Cardiac fibroblast (primary cell): ENCODE measurements at regions not wholly inside any gene's neighbourhood (a gene's known extent, or its start where the extent isn't known, plus 50 kb on each side); places are given as distances from the start of the nearest gene placed in this dataset.
"Not testable (repeated sequence)": the region's sequence is repeated elsewhere in the genome, so short reads cannot be mapped to it uniquely, and the experiment has no call there.

Experiments used
- DNase-seq, 2 donors: peaks; one replicate each; pipeline versions ENCODE4 v3.0.0 to v3.0.0-alpha.2; 2010; ENCODE audit warnings: low read depth in 2 of 2
- H3K4me3 ChIP-seq, 2 donors: replicated peaks in 1 of 2; 1 replicate in 1 of 2; 2 replicates in 1 of 2; pipeline ENCODE4 v1.5.1; 2011; ENCODE audit warnings: low read depth in 2 of 2, low read length in 2 of 2, mild to moderate bottlenecking in 2 of 2, moderate library complexity in 1 of 2
- CTCF ChIP-seq: IDR thresholded peaks from one replicate; pipeline ENCODE4 v1.5.1; 2011; ENCODE audit warnings: low read depth, mild to moderate bottlenecking, low read length, inconsistent platforms

DNA sequence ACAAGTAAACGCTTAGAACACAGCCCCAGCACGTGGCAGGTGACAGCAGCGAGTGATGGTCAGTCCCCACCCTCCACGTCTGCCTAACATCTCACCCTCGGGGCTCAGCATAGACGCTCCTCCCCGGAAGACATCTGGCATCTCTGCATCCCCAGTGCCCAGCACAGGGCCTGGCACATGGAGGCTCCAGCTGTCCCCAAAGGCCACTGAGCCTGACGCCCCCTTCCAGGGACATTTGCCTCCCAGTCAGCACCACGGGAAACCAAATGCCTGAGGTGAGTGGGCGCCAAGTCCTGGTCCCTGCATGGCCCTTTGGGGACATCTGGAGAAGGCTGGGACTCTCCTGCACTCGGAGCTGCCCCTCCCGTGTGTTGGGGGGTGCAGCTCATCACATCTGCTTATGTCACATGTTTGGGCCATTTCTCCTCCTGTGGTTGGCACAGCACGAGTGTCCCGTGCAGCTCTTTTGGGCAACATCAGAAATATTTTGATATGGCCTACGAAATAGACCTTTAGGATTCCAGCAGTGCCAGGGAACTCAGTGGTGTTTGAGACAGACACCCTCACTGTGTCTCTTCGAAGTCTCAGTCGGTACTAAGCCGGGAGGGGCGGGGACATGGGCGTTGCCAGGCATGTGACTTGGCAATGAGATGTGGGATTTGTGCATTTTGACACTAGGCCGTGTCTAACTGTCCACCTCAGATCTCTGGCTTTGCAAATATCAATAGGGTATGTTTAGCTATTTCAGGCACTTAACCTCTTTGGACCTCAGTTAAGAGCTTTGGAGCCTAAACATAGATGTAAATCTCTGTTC lies 315.0 kb downstream of the PTPRU start:
- H3K4me3 ChIP-seq = no peak overlapping the region
- DNase-seq = no peak
- TF ChIP-seq CTCF = no peak

DNA sequence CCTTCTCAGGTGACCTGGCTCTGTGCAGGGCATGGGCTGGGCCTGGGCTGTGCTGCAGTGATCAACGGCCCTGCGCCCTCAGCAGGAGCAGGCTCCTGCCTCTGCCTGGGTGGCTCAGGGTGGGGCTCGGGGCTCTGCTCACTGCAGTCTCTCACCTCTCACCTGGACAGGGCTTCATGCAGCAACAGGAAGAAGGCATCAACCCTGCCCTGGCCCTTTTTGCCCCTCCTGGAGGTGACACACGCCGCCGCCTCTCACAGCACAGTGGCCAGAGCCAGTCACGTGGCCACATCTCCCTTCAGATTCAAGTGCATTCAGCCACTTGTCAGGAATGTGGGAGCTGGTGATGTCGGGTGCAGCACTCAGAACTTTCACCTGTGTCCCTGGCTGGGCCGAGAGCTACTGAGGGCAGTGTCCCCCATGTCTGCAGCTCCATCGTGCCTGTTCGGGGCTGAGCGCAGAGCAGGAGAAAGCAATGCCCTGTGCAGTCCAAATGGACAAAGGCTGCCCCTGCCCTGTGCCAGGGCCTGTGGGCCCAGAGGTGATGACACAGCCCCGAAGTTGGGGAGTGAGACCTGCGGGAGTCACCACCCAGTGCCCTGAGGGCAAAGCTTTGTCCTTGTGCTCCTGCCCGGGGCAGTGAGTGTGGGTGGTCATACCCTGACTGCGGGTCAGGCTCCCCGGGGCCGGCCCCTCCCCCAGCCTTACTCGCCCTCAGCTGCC lies 314.0 kb downstream of the PTPRU start:
- no peak for TF ChIP-seq CTCF
- no peak overlapping the region for H3K4me3 ChIP-seq
- no peak for DNase-seq

GRCh38 chr1:29549728-29550118 lies 313.4 kb downstream of the PTPRU start:
- DNase-seq, H3K4me3 ChIP-seq: not testable (repeated sequence)

DNA sequence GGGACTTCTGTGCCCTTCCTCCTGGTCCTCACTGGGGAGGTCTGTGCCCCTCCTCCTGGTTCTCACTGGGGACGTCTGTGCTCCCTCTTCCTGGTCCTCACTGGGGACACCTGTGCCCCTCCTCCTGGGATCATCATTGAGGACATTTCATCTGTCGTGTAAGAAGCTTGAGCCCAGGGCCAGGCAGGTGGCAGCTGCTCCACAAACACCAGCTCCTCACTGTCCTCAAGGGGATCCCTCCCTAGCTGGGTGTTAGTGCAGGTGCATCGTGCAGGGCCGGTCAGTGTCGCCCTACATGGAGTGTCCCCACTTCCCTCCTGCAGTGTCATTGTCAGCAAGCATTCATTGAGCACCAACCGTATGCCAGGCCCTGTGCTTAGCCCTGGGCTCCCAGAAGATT lies 312.7 kb downstream of the PTPRU start:
- no peak overlapping the region for H3K4me3 ChIP-seq
- no peak for TF ChIP-seq CTCF
- no peak for DNase-seq

DNA sequence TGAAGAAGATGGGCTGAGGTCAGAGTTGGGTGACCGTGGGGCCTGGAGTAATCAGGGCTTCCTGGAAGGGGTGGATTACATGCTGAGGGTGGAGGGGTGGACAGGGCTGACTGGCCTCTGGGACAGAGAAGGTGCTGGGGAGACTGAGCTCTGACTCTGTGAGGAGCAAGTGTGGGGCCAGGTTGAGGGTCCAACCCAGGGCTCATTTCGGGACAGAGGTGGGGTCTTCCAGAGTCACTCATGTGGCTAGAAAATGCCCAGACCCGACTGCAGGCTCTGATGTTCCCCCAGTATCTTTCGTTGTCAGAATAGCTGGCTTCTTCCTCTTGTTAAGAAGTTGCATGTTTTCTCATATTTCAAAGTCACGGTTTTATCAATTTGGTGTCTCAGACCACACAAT lies 311.8 kb downstream of the PTPRU start:
- no peak for DNase-seq
- TF ChIP-seq CTCF = no peak

GRCh38 chr1:29547300-29547699 lies 311.0 kb downstream of the PTPRU start:
- H3K4me3 ChIP-seq = no peak overlapping the region
- TF ChIP-seq CTCF = no peak
- no peak for DNase-seq

More for the DNA sequence above, 311.8 kb downstream of the PTPRU start:
- no peak overlapping the region for H3K4me3 ChIP-seq

GRCh38 chr1:29546496-29546895 lies 310.2 kb downstream of the PTPRU start:
- no peak overlapping the region for H3K4me3 ChIP-seq
- no peak for TF ChIP-seq CTCF
- no peak for DNase-seq
